ENCODE measurements at regions not wholly inside any gene's neighbourhood (a gene's known extent, or its start where the extent isn't known, plus 50 kb on each side); places are given as distances from the start of the nearest gene placed in this dataset.

DNA sequence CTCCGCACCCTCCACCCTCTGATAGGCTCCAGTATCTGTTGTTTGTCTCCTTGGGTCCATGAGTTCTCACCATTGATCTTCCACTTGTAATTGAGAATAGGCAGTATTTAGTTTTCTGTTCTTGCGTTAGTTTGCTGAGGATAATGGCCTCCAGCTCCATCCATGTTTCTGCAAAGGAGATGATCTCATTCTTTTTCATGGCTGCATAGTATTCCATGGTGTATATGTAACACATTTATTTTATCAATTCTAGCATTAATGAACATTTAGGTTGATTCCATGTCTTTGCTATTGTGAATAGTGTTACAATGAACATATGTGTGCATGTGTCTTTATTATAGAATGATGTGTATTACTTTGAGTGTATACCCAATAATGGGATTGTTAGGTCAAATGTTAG is 814.6 kb upstream of the FRG1 start:
- TF ChIP-seq, protein P1, sequence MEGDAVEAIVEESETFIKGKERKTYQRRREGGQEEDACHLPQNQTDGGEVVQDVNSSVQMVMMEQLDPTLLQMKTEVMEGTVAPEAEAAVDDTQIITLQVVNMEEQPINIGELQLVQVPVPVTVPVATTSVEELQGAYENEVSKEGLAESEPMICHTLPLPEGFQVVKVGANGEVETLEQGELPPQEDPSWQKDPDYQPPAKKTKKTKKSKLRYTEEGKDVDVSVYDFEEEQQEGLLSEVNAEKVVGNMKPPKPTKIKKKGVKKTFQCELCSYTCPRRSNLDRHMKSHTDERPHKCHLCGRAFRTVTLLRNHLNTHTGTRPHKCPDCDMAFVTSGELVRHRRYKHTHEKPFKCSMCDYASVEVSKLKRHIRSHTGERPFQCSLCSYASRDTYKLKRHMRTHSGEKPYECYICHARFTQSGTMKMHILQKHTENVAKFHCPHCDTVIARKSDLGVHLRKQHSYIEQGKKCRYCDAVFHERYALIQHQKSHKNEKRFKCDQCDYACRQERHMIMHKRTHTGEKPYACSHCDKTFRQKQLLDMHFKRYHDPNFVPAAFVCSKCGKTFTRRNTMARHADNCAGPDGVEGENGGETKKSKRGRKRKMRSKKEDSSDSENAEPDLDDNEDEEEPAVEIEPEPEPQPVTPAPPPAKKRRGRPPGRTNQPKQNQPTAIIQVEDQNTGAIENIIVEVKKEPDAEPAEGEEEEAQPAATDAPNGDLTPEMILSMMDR (IDR thresholded peaks at IDR 0.05; ENCODE audit: low read depth, low read length, poor library complexity, severe bottlenecking) = no peak
- TF ChIP-seq EZH2phosphoT487 (IDR thresholded peaks at IDR 0.05; ENCODE audit: borderline replicate concordance, low read length) = no peak

Data from DOHH2 (cell line).